ENCODE measurements at regions not wholly inside any gene's neighbourhood (a gene's known extent, or its start where the extent isn't known, plus 50 kb on each side); places are given as distances from the start of the nearest gene placed in this dataset.

DNA sequence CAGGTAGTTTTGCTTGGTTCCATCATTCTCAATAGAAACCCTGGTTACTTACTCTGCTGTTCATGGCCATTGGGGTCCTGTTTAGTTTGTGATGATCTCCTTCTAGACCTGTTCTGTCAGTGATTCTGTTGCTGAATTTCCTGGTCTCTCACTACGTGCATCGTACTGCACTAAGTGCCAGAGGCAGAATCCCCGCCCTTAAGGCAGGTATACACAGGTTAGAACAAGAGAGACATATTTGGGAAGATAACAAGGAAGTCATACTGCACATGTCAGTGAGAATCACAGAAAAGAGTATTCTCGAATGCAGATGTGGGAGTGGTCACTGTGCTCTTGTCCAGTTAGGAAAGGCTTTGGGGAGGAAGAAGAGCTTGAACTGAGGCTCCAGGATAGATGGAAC, 148.1 kb upstream of the MYLIP start:
- TF ChIP-seq POLR2A (IDR thresholded peaks at IDR 0.05), result no peak
- TF ChIP-seq, protein P1, sequence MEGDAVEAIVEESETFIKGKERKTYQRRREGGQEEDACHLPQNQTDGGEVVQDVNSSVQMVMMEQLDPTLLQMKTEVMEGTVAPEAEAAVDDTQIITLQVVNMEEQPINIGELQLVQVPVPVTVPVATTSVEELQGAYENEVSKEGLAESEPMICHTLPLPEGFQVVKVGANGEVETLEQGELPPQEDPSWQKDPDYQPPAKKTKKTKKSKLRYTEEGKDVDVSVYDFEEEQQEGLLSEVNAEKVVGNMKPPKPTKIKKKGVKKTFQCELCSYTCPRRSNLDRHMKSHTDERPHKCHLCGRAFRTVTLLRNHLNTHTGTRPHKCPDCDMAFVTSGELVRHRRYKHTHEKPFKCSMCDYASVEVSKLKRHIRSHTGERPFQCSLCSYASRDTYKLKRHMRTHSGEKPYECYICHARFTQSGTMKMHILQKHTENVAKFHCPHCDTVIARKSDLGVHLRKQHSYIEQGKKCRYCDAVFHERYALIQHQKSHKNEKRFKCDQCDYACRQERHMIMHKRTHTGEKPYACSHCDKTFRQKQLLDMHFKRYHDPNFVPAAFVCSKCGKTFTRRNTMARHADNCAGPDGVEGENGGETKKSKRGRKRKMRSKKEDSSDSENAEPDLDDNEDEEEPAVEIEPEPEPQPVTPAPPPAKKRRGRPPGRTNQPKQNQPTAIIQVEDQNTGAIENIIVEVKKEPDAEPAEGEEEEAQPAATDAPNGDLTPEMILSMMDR (IDR thresholded peaks at IDR 0.05), result no peak

All from body of pancreas (tissue), 4 donors.